ENCODE measurements at regions not wholly inside any gene's neighbourhood (a gene's known extent, or its start where the extent isn't known, plus 50 kb on each side); places are given as distances from the start of the nearest gene placed in this dataset. TPM values are rescaled to one million over a fixed set of nuclear protein-coding genes. Genes with fewer than 3 reads are reported as not detected.

- Histone ChIP-seq H3K4me1 (ENCODE audit: control insufficient read depth in 4 of 4, insufficient read depth in 4 of 4, low read length in 3 of 4) (peaks cover 0 to 32% (median 19%) of the 10 kb centered on the region in 4 donors), H3K9me3 (ENCODE audit: control insufficient read depth in 4 of 4, low read length in 3 of 4) (no peaks in the 10 kb centered on the region), H3K9ac (ENCODE audit: low read depth in 1 of 2, low read length in 2 of 2) (no peak overlapping the region), H3K27me3 (ENCODE audit: control insufficient read depth in 4 of 4, insufficient read depth in 4 of 4, low read length in 3 of 4) (no peaks in the 10 kb centered on the region), H3K27ac (ENCODE audit: low read depth in 1 of 2, low read length in 2 of 2) (no peak overlapping the region), H3K4me3 (ENCODE audit: low read depth in 1 of 3, low read length in 3 of 3) (no peak overlapping the region), H3K36me3 (ENCODE audit: control insufficient read depth in 4 of 4, insufficient read depth in 3 of 4, low read depth in 1 of 4, low read length in 3 of 4) (no peaks in the 10 kb centered on the region)
- no peak for DNase-seq (ENCODE audit: low spot score)
- 76% methylated on average over 2 of the region's 2 CpGs for WGBS
- no peak for TF ChIP-seq EGR1 (IDR thresholded peaks at IDR 0.05; ENCODE audit: low read depth in 2 of 2)
- TF ChIP-seq CTCF (IDR thresholded peaks at IDR 0.05; ENCODE audit: low read depth, low read length, missing input control) = no peak
- TF ChIP-seq RAD21 (IDR thresholded peaks at IDR 0.05) = no peak
- no peak for TF ChIP-seq SP1 (IDR thresholded peaks at IDR 0.05)
- TF ChIP-seq HNF4A (conservative IDR thresholded peaks at IDR 0.05) = no peak
- TF ChIP-seq TAF1 (conservative IDR thresholded peaks at IDR 0.05) = no peak
- no peak for TF ChIP-seq JUND (IDR thresholded peaks at IDR 0.05)
- no peak for TF ChIP-seq YY1 (IDR thresholded peaks at IDR 0.05)
- no peak for TF ChIP-seq NR2F2 (IDR thresholded peaks at IDR 0.05)
- TF ChIP-seq GABPA (IDR thresholded peaks at IDR 0.05 in 1 of 2, conservative IDR thresholded peaks at IDR 0.05 in 1 of 2) = no peak
- TF ChIP-seq HNF4G (IDR thresholded peaks at IDR 0.05) = no peak
- TF ChIP-seq FOXA1 (IDR thresholded peaks at IDR 0.05) = no peak
- no peak for TF ChIP-seq RXRA (IDR thresholded peaks at IDR 0.05)
- TF ChIP-seq, protein P1, sequence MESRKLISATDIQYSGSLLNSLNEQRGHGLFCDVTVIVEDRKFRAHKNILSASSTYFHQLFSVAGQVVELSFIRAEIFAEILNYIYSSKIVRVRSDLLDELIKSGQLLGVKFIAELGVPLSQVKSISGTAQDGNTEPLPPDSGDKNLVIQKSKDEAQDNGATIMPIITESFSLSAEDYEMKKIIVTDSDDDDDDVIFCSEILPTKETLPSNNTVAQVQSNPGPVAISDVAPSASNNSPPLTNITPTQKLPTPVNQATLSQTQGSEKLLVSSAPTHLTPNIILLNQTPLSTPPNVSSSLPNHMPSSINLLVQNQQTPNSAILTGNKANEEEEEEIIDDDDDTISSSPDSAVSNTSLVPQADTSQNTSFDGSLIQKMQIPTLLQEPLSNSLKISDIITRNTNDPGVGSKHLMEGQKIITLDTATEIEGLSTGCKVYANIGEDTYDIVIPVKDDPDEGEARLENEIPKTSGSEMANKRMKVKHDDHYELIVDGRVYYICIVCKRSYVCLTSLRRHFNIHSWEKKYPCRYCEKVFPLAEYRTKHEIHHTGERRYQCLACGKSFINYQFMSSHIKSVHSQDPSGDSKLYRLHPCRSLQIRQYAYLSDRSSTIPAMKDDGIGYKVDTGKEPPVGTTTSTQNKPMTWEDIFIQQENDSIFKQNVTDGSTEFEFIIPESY (IDR thresholded peaks at IDR 0.05) = no peak
- TF ChIP-seq REST (IDR thresholded peaks at IDR 0.05) = no peak
Measured at GRCh38 chr6:54060286-54060685, 51.0 kb upstream of the MLIP start.

Small RNA genes in the stretch of these regions (small RNA-seq; reads per million reads assigned to genes)
- not detected for gene ERHP2
